ENCODE measurements at regions not wholly inside any gene's neighbourhood (a gene's known extent, or its start where the extent isn't known, plus 50 kb on each side); places are given as distances from the start of the nearest gene placed in this dataset.

DNA sequence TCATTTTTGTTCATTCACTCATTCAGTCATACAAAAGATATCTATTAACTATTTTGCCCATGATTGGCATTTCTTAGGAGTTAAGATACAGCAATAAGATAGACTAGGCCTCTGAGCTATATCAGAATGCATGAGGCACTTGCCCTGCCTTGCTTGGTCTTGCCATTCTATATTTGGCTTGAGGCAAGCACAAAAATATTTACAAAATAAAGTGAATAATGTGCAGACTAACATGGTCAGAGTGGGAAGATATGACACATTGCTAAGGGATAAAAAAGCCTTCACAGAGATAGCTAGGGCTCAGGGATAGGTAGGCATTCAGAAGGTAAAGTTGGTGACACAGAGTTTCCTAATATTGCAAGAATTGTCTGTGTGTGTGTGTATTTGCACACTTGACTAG lies 75.0 kb upstream of the MMADHC start:
- H3K27me3 ChIP-seq = no peaks in the 10 kb centered on the region
- no peaks in the 10 kb centered on the region for H3K36me3 ChIP-seq
- no peak for DNase-seq (ENCODE audit: low spot score in 2 of 2)
- TF ChIP-seq, protein P1, sequence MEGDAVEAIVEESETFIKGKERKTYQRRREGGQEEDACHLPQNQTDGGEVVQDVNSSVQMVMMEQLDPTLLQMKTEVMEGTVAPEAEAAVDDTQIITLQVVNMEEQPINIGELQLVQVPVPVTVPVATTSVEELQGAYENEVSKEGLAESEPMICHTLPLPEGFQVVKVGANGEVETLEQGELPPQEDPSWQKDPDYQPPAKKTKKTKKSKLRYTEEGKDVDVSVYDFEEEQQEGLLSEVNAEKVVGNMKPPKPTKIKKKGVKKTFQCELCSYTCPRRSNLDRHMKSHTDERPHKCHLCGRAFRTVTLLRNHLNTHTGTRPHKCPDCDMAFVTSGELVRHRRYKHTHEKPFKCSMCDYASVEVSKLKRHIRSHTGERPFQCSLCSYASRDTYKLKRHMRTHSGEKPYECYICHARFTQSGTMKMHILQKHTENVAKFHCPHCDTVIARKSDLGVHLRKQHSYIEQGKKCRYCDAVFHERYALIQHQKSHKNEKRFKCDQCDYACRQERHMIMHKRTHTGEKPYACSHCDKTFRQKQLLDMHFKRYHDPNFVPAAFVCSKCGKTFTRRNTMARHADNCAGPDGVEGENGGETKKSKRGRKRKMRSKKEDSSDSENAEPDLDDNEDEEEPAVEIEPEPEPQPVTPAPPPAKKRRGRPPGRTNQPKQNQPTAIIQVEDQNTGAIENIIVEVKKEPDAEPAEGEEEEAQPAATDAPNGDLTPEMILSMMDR (IDR thresholded peaks at IDR 0.05) = no peak
- no peak for TF ChIP-seq POLR2A (IDR thresholded peaks at IDR 0.05)
- TF ChIP-seq POLR2AphosphoS5 (IDR thresholded peaks at IDR 0.05) = no peak
- no peak for TF ChIP-seq EP300 (IDR thresholded peaks at IDR 0.05)
- no peaks in the 10 kb centered on the region for H3K9me3 ChIP-seq
- no peaks in the 10 kb centered on the region for H3K4me1 ChIP-seq
- H3K27ac ChIP-seq = no peak overlapping the region
- H3K4me3 ChIP-seq = no peak overlapping the region

DNA sequence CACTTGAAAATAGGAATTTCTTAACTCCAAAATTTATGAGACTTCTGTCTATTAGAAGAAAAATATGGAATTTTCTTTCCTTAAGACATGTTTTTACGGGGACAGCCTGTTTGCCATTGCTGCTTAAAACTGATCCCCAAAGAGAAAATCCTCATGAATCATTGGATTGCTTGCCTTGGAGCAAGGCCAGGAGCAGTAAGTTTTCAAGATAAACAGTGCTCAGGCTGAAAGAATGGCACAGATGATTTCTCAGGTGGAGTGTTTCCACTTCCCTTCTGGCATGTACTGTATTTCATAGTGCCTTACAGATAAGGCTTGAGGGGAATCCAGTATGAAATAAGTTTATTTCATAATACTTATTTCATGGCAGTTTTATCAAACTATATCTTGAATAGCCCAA lies 74.3 kb upstream of the MMADHC start:
- no peak overlapping the region for H3K27ac ChIP-seq
- no peak overlapping the region for H3K4me3 ChIP-seq
- DNase-seq (ENCODE audit: low spot score in 2 of 2) = no peak
- no peaks in the 10 kb centered on the region for H3K4me1 ChIP-seq
- H3K36me3 ChIP-seq = no peaks in the 10 kb centered on the region
- 17% methylated on average over 1 of the region's 1 CpG for WGBS
- no peaks in the 10 kb centered on the region for H3K27me3 ChIP-seq
- H3K9me3 ChIP-seq = no peaks in the 10 kb centered on the region
- TF ChIP-seq, protein P1 (IDR thresholded peaks at IDR 0.05) = no peak
- no peak for TF ChIP-seq POLR2A (IDR thresholded peaks at IDR 0.05)
- TF ChIP-seq EP300 (IDR thresholded peaks at IDR 0.05) = no peak
- TF ChIP-seq POLR2AphosphoS5 (IDR thresholded peaks at IDR 0.05) = no peak

DNA sequence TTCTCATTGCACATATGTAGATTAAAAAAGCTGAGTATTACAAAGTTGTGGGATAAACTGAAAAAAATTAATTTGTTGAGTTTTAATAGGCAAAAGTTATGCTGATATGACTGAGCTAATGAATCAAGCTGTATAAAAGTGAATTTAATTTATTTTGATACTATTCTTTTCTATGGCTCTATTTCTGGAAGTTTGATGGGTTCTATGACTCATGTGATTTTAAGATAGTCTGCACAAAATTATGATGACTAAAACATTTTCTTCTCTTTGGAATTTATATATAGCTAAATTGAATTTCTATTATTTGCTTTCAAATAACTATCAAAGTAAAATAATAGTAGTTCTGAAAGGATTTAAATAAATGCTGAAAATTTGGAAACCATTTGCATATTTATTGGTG lies 71.0 kb upstream of the MMADHC start:
- Histone ChIP-seq H3K36me3 (no peaks in the 10 kb centered on the region), H3K4me3 (no peak overlapping the region), H3K4me1 (no peaks in the 10 kb centered on the region), H3K9me3 (no peaks in the 10 kb centered on the region), H3K27ac (no peak overlapping the region), H3K27me3 (no peaks in the 10 kb centered on the region)
- TF ChIP-seq POLR2AphosphoS5 (IDR thresholded peaks at IDR 0.05) = no peak
- no peak for TF ChIP-seq EP300 (IDR thresholded peaks at IDR 0.05)
- TF ChIP-seq, protein P1 (IDR thresholded peaks at IDR 0.05) = no peak
- no peak for TF ChIP-seq POLR2A (IDR thresholded peaks at IDR 0.05)
- no peak for DNase-seq (ENCODE audit: low spot score in 2 of 2)

DNA sequence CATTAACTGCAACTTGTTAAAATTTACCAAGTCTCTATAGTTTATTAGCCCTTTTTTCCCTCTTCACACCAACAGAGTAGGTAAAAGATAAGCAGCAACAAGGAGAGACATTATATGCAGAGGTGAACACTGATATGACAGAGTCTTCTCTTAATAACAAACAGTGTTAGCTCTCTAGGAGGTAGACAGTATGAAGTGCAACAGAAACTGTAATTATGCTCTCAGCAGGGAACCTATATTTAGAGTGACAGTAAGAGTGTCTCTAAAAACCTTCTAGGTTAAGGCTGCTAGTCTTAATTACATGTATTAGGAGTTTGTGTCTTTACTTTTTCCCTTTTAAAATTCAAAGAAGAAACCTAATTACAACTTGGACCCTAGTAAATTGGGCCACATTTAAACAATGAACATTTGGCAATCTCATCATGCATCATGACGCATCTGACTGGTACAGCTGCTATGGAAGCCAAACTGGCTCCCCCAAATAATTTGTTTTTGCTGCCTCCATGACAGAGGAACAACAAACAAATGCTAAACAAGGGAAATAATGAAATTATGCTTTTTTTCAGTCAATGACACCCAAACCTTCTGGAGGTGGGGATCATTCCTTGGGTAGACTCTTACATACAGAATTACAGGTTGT lies 69.9 kb upstream of the MMADHC start:
- Histone ChIP-seq H3K27me3 (no peaks in the 10 kb centered on the region), H3K9me3 (no peaks in the 10 kb centered on the region), H3K4me3 (no peak overlapping the region), H3K36me3 (no peaks in the 10 kb centered on the region), H3K4me1 (peaks cover 4% of the 10 kb centered on the region), H3K27ac (no peak overlapping the region)
- no peak for TF ChIP-seq POLR2A (IDR thresholded peaks at IDR 0.05)
- TF ChIP-seq, protein P1 (IDR thresholded peaks at IDR 0.05) = no peak
- no peak for TF ChIP-seq EP300 (IDR thresholded peaks at IDR 0.05)
- TF ChIP-seq POLR2AphosphoS5 (IDR thresholded peaks at IDR 0.05) = no peak
- 51% methylated on average over 1 of the region's 1 CpG for WGBS
- DNase-seq (ENCODE audit: low spot score in 2 of 2) = no peak

DNA sequence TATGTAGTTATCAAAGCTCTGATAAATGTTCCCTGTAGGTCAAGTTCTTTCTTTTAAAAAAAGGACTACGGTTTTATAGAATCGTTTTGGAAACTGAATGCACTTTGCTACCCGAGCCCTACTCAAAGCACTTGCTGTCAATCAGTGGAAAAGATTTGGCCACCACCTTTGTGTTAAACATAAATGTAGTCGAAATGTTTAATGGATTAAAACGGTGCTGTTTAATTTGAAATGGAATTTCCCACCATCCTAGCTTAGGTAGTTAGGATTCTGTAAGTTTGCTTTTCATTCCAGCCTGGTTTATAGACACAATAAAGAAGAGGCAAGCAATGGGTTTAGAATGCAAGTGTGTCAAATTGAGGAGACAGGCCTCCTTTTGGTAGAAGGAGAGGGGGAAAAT lies 69.4 kb upstream of the MMADHC start:
- TF ChIP-seq POLR2AphosphoS5 (IDR thresholded peaks at IDR 0.05) (no peak), POLR2A (IDR thresholded peaks at IDR 0.05) (no peak), EP300 (IDR thresholded peaks at IDR 0.05) (no peak)
- TF ChIP-seq, protein P1 (IDR thresholded peaks at IDR 0.05) = no peak
- WGBS = 65% methylated on average over 5 of the region's 5 CpGs
- no peaks in the 10 kb centered on the region for H3K9me3 ChIP-seq

More for the DNA sequence above, 69.4 kb upstream of the MMADHC start:
- H3K4me1 ChIP-seq = peaks cover 4% of the 10 kb centered on the region
- no peaks in the 10 kb centered on the region for H3K36me3 ChIP-seq
- H3K27ac ChIP-seq = no peak overlapping the region
- DNase-seq (ENCODE audit: low spot score in 2 of 2) = no peak
- H3K4me3 ChIP-seq = no peak overlapping the region
- no peaks in the 10 kb centered on the region for H3K27me3 ChIP-seq

Measured in suprapubic skin (tissue), 4 donors.